NCI-H460 (cell line): ENCODE measurements at regions not wholly inside any gene's neighbourhood (a gene's known extent, or its start where the extent isn't known, plus 50 kb on each side); places are given as distances from the start of the nearest gene placed in this dataset.

Experiments
- DNase-seq: peaks from one replicate; pipeline ENCODE4 v3.0.0-alpha.2; 2016; ENCODE audit warnings: low read depth; ENCODE audit errors: extremely low read depth

GRCh38 chr3:104742044-104742443 is 624.7 kb upstream of the ALCAM start:
- DNase-seq: no peak

- no peak for DNase-seq
Observed at GRCh38 chr3:104745313-104745712, 621.4 kb upstream of the ALCAM start.

- DNase-seq: no peak
Observed at GRCh38 chr3:104746056-104746455, 620.7 kb upstream of the ALCAM start.

GRCh38 chr3:104750581-104750980 is 616.1 kb upstream of the ALCAM start:
- no peak for DNase-seq

- no peak for DNase-seq
Observed at GRCh38 chr3:104755791-104756190, 610.9 kb upstream of the ALCAM start.

- no peak for DNase-seq
Observed at GRCh38 chr3:104763007-104763406, 603.7 kb upstream of the ALCAM start.

- no peak for DNase-seq
Observed at GRCh38 chr3:104764496-104764895, 602.2 kb upstream of the ALCAM start.

GRCh38 chr3:104768886-104769285 is 597.8 kb upstream of the ALCAM start:
- DNase-seq: no peak

GRCh38 chr3:104779324-104779723 is 587.4 kb upstream of the ALCAM start:
- no peak for DNase-seq

GRCh38 chr3:104781112-104781511 is 585.6 kb upstream of the ALCAM start:
- no peak for DNase-seq

GRCh38 chr3:104785947-104786346 is 580.8 kb upstream of the ALCAM start:
- no peak for DNase-seq

GRCh38 chr3:104787306-104787705 is 579.4 kb upstream of the ALCAM start:
- DNase-seq: no peak

GRCh38 chr3:104788807-104789206 is 577.9 kb upstream of the ALCAM start:
- DNase-seq: no peak

GRCh38 chr3:104791331-104791730 is 575.4 kb upstream of the ALCAM start:
- DNase-seq: no peak

- no peak for DNase-seq
Observed at GRCh38 chr3:104796556-104796955, 570.2 kb upstream of the ALCAM start.

GRCh38 chr3:104805042-104805441 is 561.7 kb upstream of the ALCAM start:
- no peak for DNase-seq

- no peak for DNase-seq
Observed at GRCh38 chr3:104805508-104805907, 561.2 kb upstream of the ALCAM start.

- DNase-seq: no peak
Observed at GRCh38 chr3:104810896-104811295, 555.8 kb upstream of the ALCAM start.

- no peak for DNase-seq
Observed at GRCh38 chr3:104816008-104816407, 550.7 kb upstream of the ALCAM start.

- DNase-seq: no peak
Observed at GRCh38 chr3:104816716-104817115, 550.0 kb upstream of the ALCAM start.

GRCh38 chr3:104819333-104819732 is 547.4 kb upstream of the ALCAM start:
- no peak for DNase-seq

- no peak for DNase-seq
Observed at GRCh38 chr3:104820959-104821358, 545.8 kb upstream of the ALCAM start.

- no peak for DNase-seq
Observed at GRCh38 chr3:104825116-104825515, 541.6 kb upstream of the ALCAM start.

- no peak for DNase-seq
Observed at GRCh38 chr3:104831071-104831470, 535.6 kb upstream of the ALCAM start.
